Keratinocyte (primary cell): ENCODE measurements at regions not wholly inside any gene's neighbourhood (a gene's known extent, or its start where the extent isn't known, plus 50 kb on each side); places are given as distances from the start of the nearest gene placed in this dataset.

Experiments
- DNase-seq: peaks from one replicate; pipeline ENCODE4 v3.0.0-alpha.2; 2011; ENCODE audit warnings: low read depth, missing footprints, low spot score
- FAIRE-seq: peaks from 2 replicates; lab custom pipeline; 2011; peaks lifted over from hg19 to GRCh38; lab: Jason Lieb, UNC
- H2AFZ ChIP-seq: 2 replicates; pipeline ENCODE4 v1.6.0; 2012; ENCODE audit warnings: low read length, control low read depth, inconsistent platforms; ENCODE audit not compliant: control insufficient read depth
- H3K27ac ChIP-seq: 2 replicates; pipeline ENCODE4 v1.5.1; 2011; ENCODE audit warnings: low read length; ENCODE audit not compliant: control insufficient read depth, insufficient read depth
- H3K27me3 ChIP-seq: 3 replicates; pipeline ENCODE4 v1.6.0; 2011; ENCODE audit warnings: low read length; ENCODE audit not compliant: control insufficient read depth, insufficient read depth; ENCODE audit errors: extremely low read depth
- H3K36me3 ChIP-seq, 2 experiments: 2 replicates in 1 of 2; 3 replicates in 1 of 2; pipeline ENCODE4 v1.5.1; 2011; ENCODE audit warnings: low read length in 2 of 2, mild to moderate bottlenecking in 1 of 2; ENCODE audit not compliant: control insufficient read depth in 2 of 2, insufficient read depth in 2 of 2; ENCODE audit errors: extremely low read depth in 1 of 2
- H3K4me1 ChIP-seq: 3 replicates; pipeline ENCODE4 v1.5.1; 2011; ENCODE audit warnings: low read length; ENCODE audit not compliant: control insufficient read depth, insufficient read depth; ENCODE audit errors: extremely low read depth
- H3K4me2 ChIP-seq: 3 replicates; pipeline ENCODE4 v1.6.0; 2011; ENCODE audit warnings: low read depth, low read length; ENCODE audit not compliant: control insufficient read depth, insufficient read depth; ENCODE audit errors: extremely low read depth
- H3K4me3 ChIP-seq, 3 experiments: fragments of 200-600 bp in 1 of 3; sonication (generic) in 1 of 3; 2 replicates in 2 of 3; 3 replicates in 1 of 3; pipeline ENCODE4 v1.5.1; 2011 to 2016; ENCODE audit warnings: low read length in 3 of 3, mild to moderate bottlenecking in 3 of 3, control low read depth in 2 of 3, inconsistent platforms in 1 of 3, low read depth in 1 of 3, mixed read lengths in 1 of 3, mixed run types in 1 of 3, moderate library complexity in 1 of 3; ENCODE audit not compliant: control insufficient read depth in 2 of 3, insufficient read depth in 2 of 3; ENCODE audit errors: extremely low read depth in 1 of 3
- H3K79me2 ChIP-seq: 2 replicates; pipeline ENCODE4 v1.6.0; 2012; ENCODE audit warnings: low read length; ENCODE audit not compliant: control insufficient read depth, insufficient read depth
- H3K9ac ChIP-seq: 3 replicates; pipeline ENCODE4 v1.6.0; 2011; ENCODE audit warnings: low read length; ENCODE audit not compliant: control insufficient read depth, insufficient read depth; ENCODE audit errors: extremely low read depth
- H3K9me1 ChIP-seq: 3 replicates; pipeline ENCODE4 v1.6.0; 2011; ENCODE audit warnings: low read length; ENCODE audit not compliant: control insufficient read depth, insufficient read depth; ENCODE audit errors: extremely low read depth
- H3K9me3 ChIP-seq: 2 replicates; pipeline ENCODE4 v1.5.1; 2012; ENCODE audit warnings: low read depth, low read length; ENCODE audit not compliant: control insufficient read depth
- H4K20me1 ChIP-seq: 3 replicates; pipeline ENCODE4 v1.6.0; 2011; ENCODE audit warnings: low read length; ENCODE audit not compliant: control insufficient read depth, insufficient read depth; ENCODE audit errors: extremely low read depth
- EZH2 ChIP-seq: IDR thresholded peaks from one replicate; pipeline ENCODE4 v1.6.1; 2012; ENCODE audit warnings: inconsistent platforms, mild to moderate bottlenecking, low read length, moderate library complexity
- dilution Hi-C: fragments of 300-500 bp; cut with MboI; formaldehyde crosslinking; loops from one replicate; pipeline ENCODE4 v1.7.0; 2020; ENCODE audit warnings: low sequenced_read_pairs; ENCODE audit not compliant: extremely low pct_ligation_motif_present
- TF ChIP-seq, protein P1 (sequence below), 3 experiments: IDR thresholded peaks in 1 of 3; conservative IDR thresholded peaks in 1 of 3; optimal IDR thresholded peaks in 1 of 3; 2 replicates in 2 of 3; 3 replicates in 1 of 3; pipeline versions ENCODE3 to v1.5.1; 2011; ENCODE audit warnings: low read length in 3 of 3, mild to moderate bottlenecking in 3 of 3, moderate library complexity in 2 of 3, control low read depth in 1 of 3, inconsistent platforms in 1 of 3; ENCODE audit not compliant: insufficient read depth in 2 of 3; ENCODE audit errors: extremely low read depth in 1 of 3

DNA sequence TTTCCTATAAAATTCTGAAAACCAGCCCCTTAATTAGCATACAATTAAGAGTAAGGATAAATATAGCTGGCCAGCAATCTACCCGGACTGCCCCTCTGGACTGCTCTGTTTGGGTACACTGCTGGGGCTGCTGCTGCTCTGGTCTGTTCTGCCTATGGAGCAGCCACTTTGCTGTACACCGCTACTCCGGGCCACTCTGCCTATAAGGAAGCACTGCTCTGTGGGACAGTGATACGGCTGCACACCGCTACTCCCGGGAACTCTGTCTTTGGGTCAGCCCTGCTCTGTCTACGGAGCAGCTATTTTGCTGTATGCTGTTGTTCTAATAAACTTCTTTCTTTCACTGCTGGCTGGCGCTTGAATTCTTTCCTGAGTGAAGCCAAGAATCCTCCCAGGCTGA is 316.5 kb upstream of the PLSCR5 start:
- FAIRE-seq (no peak), DNase-seq (no peak)
- Histone ChIP-seq H3K79me2 (no peaks in the 10 kb centered on the region), H3K36me3 (no peaks in the 10 kb centered on the region), H3K9me3 (no peaks in the 10 kb centered on the region), H3K27me3 (no peaks in the 10 kb centered on the region), H3K4me3 (no peak overlapping the region), H3K9ac (no peak overlapping the region), H3K27ac (no peak overlapping the region), H3K4me2 (no peak overlapping the region), H2AFZ (no peak overlapping the region), H3K4me1 (no peaks in the 10 kb centered on the region), H3K9me1 (no peaks in the 10 kb centered on the region), H4K20me1 (no peaks in the 10 kb centered on the region)
- dilution Hi-C loops, result no loop called here
- TF ChIP-seq, protein P1, sequence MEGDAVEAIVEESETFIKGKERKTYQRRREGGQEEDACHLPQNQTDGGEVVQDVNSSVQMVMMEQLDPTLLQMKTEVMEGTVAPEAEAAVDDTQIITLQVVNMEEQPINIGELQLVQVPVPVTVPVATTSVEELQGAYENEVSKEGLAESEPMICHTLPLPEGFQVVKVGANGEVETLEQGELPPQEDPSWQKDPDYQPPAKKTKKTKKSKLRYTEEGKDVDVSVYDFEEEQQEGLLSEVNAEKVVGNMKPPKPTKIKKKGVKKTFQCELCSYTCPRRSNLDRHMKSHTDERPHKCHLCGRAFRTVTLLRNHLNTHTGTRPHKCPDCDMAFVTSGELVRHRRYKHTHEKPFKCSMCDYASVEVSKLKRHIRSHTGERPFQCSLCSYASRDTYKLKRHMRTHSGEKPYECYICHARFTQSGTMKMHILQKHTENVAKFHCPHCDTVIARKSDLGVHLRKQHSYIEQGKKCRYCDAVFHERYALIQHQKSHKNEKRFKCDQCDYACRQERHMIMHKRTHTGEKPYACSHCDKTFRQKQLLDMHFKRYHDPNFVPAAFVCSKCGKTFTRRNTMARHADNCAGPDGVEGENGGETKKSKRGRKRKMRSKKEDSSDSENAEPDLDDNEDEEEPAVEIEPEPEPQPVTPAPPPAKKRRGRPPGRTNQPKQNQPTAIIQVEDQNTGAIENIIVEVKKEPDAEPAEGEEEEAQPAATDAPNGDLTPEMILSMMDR (optimal IDR thresholded peaks at IDR 0.05 in 1 of 3, IDR thresholded peaks at IDR 0.05 in 1 of 3, conservative IDR thresholded peaks at IDR 0.05 in 1 of 3; ENCODE audit: extremely low read depth in 1 of 3, insufficient read depth in 2 of 3, low read length in 3 of 3), result no peak
- no peak for TF ChIP-seq EZH2

DNA sequence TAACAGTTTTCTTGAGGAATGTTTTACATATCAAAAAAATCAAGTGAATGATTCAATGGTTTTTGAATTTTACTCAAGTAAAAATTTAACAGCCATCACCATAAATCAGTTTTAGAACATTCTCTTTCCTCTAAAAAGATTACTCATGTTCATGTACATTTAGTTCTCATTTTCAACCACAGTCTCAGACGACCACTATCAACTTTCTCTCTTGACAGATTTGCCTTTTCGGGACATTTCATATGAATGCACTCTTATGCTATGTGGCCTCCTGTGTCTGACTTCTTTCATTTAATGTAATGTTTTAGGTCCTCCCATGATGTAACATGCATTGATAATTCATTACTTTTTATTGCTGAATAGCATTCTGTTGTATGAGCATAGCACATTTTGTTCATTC is 309.3 kb upstream of the PLSCR5 start:
- Histone ChIP-seq H3K79me2 (no peaks in the 10 kb centered on the region), H2AFZ (no peak overlapping the region), H3K4me1 (no peaks in the 10 kb centered on the region), H3K9me1 (no peaks in the 10 kb centered on the region), H3K27ac (no peak overlapping the region), H3K9me3 (no peaks in the 10 kb centered on the region), H3K27me3 (no peaks in the 10 kb centered on the region), H3K36me3 (no peaks in the 10 kb centered on the region), H3K4me2 (no peak overlapping the region), H4K20me1 (no peaks in the 10 kb centered on the region), H3K9ac (no peak overlapping the region), H3K4me3 (no peak overlapping the region)
- TF ChIP-seq, protein P1 (optimal IDR thresholded peaks at IDR 0.05 in 1 of 3, IDR thresholded peaks at IDR 0.05 in 1 of 3, conservative IDR thresholded peaks at IDR 0.05 in 1 of 3; ENCODE audit: extremely low read depth in 1 of 3, insufficient read depth in 2 of 3, low read length in 3 of 3), result no peak
- no peak for TF ChIP-seq EZH2
- no peak for FAIRE-seq
- dilution Hi-C loops, result no loop called here
- no peak for DNase-seq
